Activated CD4-positive, alpha-beta T cell treated with anti-CD3 and anti-CD28 coated beads, Interleukin-2, Interleukin-6, amounts not matched to agents 100 ng/mL and 50 ng/mL, durations not matched to agents 16 hours and 8 hours (primary cell): ENCODE measurements at regions not wholly inside any gene's neighbourhood (a gene's known extent, or its start where the extent isn't known, plus 50 kb on each side); places are given as distances from the start of the nearest gene placed in this dataset.
"Not testable (repeated sequence)": the region's sequence is repeated elsewhere in the genome, so short reads cannot be mapped to it uniquely, and the experiment has no call there.

Experiments
- DNase-seq: peaks from one replicate; pipeline ENCODE4 v3.0.0-alpha.2; 2020

GRCh38 chr14:51447411-51447810 is 204.3 kb upstream of the FRMD6 start:
- DNase-seq, result no peak

- DNase-seq, result no peak
Measured at GRCh38 chr14:51448831-51449670, 202.7 kb upstream of the FRMD6 start.

GRCh38 chr14:51449681-51450080 is 202.0 kb upstream of the FRMD6 start:
- no peak for DNase-seq

GRCh38 chr14:51451561-51451960 is 200.1 kb upstream of the FRMD6 start:
- DNase-seq, result no peak

- DNase-seq, result no peak
Measured at GRCh38 chr14:51453869-51454268, 197.8 kb upstream of the FRMD6 start.

GRCh38 chr14:51454351-51454750 is 197.4 kb upstream of the FRMD6 start:
- no peak for DNase-seq

- DNase-seq, result no peak
Measured at GRCh38 chr14:51455041-51455835, 196.5 kb upstream of the FRMD6 start.

GRCh38 chr14:51457843-51458562 is 193.7 kb upstream of the FRMD6 start:
- DNase-seq, result no peak

GRCh38 chr14:51458563-51458955 is 193.2 kb upstream of the FRMD6 start:
- DNase-seq, result no peak

GRCh38 chr14:51460011-51460410 is 191.7 kb upstream of the FRMD6 start:
- no peak for DNase-seq

- DNase-seq, result no peak
Measured at GRCh38 chr14:51462182-51462581, 189.5 kb upstream of the FRMD6 start.

- no peak for DNase-seq
Measured at GRCh38 chr14:51462706-51463105, 189.0 kb upstream of the FRMD6 start.

GRCh38 chr14:51463461-51463860 is 188.2 kb upstream of the FRMD6 start:
- no peak for DNase-seq

GRCh38 chr14:51464411-51464810 is 187.3 kb upstream of the FRMD6 start:
- DNase-seq, result no peak

GRCh38 chr14:51465486-51465885 is 186.2 kb upstream of the FRMD6 start:
- no peak for DNase-seq

GRCh38 chr14:51467392-51467791 is 184.3 kb upstream of the FRMD6 start:
- not testable (repeated sequence) for DNase-seq

- DNase-seq, result no peak
Measured at GRCh38 chr14:51468523-51468922, 183.2 kb upstream of the FRMD6 start.

GRCh38 chr14:51472881-51473280 is 178.8 kb upstream of the FRMD6 start:
- no peak for DNase-seq

GRCh38 chr14:51473351-51473750 is 178.4 kb upstream of the FRMD6 start:
- DNase-seq, result no peak

- no peak for DNase-seq
Measured at GRCh38 chr14:51473808-51474565, 177.7 kb upstream of the FRMD6 start.

GRCh38 chr14:51474854-51475253 is 176.9 kb upstream of the FRMD6 start:
- no peak for DNase-seq

GRCh38 chr14:51478175-51478621 is 173.5 kb upstream of the FRMD6 start:
- DNase-seq, result no peak
